Cardiac fibroblast (primary cell): ENCODE measurements at regions not wholly inside any gene's neighbourhood (a gene's known extent, or its start where the extent isn't known, plus 50 kb on each side); places are given as distances from the start of the nearest gene placed in this dataset.

Source experiments
- DNase-seq, 2 donors: peaks; one replicate each; pipeline versions ENCODE4 v3.0.0 to v3.0.0-alpha.2; 2010; ENCODE audit warnings: low read depth in 2 of 2
- H3K4me3 ChIP-seq, 2 donors: replicated peaks in 1 of 2; 1 replicate in 1 of 2; 2 replicates in 1 of 2; pipeline ENCODE4 v1.5.1; 2011; ENCODE audit warnings: low read depth in 2 of 2, low read length in 2 of 2, mild to moderate bottlenecking in 2 of 2, moderate library complexity in 1 of 2
- CTCF ChIP-seq: IDR thresholded peaks from one replicate; pipeline ENCODE4 v1.5.1; 2011; ENCODE audit warnings: low read depth, mild to moderate bottlenecking, low read length, inconsistent platforms

GRCh38 chr11:112599265-112599664 lies 338.6 kb upstream of the PLET1 start:
- TF ChIP-seq CTCF: no peak
- no peak overlapping the region for H3K4me3 ChIP-seq
- no peak for DNase-seq

- DNase-seq: peak; percentile 11 to 36
- no peak overlapping the region for H3K4me3 ChIP-seq
- TF ChIP-seq CTCF: no peak
These were observed 339.3 kb upstream of the PLET1 start for GRCh38 chr11:112599856-112600533.

GRCh38 chr11:112605093-112605666 lies 344.5 kb upstream of the PLET1 start:
- DNase-seq: peak in 1 of 2 donors; percentile 54
- no peak for TF ChIP-seq CTCF
- H3K4me3 ChIP-seq: no peak overlapping the region

- TF ChIP-seq CTCF: no peak
- no peak overlapping the region for H3K4me3 ChIP-seq
- no peak for DNase-seq
These were observed 346.0 kb upstream of the PLET1 start for GRCh38 chr11:112606656-112607055.

- no peak for TF ChIP-seq CTCF
- no peak overlapping the region for H3K4me3 ChIP-seq
- no peak for DNase-seq
These were observed 347.8 kb upstream of the PLET1 start for GRCh38 chr11:112608509-112608908.

GRCh38 chr11:112610494-112610893 lies 349.8 kb upstream of the PLET1 start:
- peak in 1 of 2 donors; percentile 44 for DNase-seq
- no peak for TF ChIP-seq CTCF
- no peak overlapping the region for H3K4me3 ChIP-seq
